ENCODE measurements at regions not wholly inside any gene's neighbourhood (a gene's known extent, or its start where the extent isn't known, plus 50 kb on each side); places are given as distances from the start of the nearest gene placed in this dataset.

DNA sequence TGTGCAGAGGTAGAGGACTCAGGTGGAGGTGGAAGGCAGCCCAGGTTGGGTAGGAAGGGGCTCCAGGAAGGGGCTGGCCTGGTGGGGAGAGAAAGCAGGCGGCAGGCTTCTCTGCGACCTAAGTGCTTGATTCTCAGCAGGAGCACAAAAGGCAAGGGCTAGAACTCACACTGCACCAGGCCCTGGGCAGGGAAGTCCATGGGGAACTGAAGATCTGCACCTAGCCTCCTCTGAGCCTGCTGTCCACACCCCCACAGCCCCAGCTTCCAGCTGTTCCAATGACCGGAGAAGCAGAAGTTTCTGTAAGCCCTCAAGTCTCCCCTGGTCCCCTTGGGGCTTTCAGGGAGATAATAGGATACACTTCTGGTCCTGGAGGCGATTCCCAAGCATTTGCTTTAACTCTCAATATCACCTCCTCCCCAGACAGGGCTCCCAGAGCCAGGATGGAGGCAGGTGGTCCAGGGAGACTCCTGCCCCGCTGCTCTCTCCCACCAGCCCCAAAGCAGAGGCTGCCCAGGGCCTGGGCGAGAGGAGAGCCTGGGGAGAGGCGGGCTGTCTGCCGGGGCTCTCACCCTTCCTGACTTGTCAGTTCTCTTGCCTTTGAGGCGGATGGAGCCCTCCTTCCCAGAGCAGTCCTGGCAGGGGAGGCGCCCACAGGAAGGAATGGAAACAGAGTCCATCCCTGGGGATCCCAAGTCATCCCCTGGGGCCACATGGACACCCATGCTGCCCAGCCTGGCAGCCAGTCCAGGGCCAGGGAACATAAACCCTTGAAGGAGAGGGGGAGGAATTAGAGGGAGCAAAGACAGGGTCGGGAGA, 126.0 kb downstream of the RBFOX3 start:
- no peak for TF ChIP-seq EZH2phosphoT487 (IDR thresholded peaks at IDR 0.05; ENCODE audit: insufficient read depth, low read depth)
- no peak for TF ChIP-seq EZH2 (IDR thresholded peaks at IDR 0.05; ENCODE audit: insufficient read depth, poor library complexity, severe bottlenecking)

All from GM23248 (cell line).